Activated CD4-positive, CD25-positive, alpha-beta regulatory T cell treated with anti-CD3 and anti-CD28 coated beads, Interleukin-2, amount 50 U/mL, for 72 hours (primary cell): ENCODE measurements at regions not wholly inside any gene's neighbourhood (a gene's known extent, or its start where the extent isn't known, plus 50 kb on each side); places are given as distances from the start of the nearest gene placed in this dataset.
"Not testable (repeated sequence)": the region's sequence is repeated elsewhere in the genome, so short reads cannot be mapped to it uniquely, and the experiment has no call there.

ENCODE experiments used
- DNase-seq: peaks from one replicate; pipeline ENCODE4 v3.0.0; 2021

DNA sequence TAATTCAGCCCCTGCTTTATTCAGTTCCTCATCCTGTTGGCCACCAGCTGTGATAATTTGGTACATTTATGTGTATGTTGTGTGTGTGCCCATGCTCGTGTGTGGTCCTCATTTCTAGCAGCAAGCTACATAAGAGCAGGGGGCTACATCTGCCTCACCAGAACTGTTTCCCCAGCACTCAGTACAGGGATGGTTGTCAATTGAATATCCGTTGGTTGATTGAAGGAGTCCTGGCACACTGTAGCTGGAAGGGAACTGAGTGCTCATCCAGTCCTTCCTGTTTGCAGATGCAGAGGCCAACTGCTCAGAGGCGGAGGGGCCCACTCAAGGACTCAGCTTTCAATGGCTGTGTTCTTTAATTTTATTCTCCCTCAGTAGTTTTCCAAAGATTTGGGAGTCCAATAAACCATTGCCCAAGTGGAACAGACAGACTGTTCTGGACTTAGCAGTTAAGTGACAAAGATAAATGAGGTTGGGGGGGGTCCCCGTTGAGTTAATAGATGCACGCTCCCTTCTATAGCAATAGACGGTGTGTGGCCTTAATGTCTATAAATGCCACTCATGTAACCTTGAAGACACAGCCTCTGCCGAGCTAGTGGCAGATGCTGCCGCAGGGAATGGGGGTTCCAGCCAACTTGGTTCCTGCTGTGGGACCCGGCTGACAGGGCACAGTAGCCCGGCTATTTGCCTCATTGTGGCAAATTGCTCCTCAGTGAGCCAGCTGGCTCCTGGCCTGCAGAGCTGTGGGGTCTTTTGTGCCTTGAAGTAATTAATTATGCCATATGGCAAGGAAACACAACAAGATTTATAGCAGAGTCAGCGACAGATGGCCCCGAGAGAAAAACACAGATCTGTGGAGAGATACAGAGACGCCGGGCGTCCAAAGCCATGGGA is 71.4 kb upstream of the GRK3 start:
- no peak for DNase-seq

DNA sequence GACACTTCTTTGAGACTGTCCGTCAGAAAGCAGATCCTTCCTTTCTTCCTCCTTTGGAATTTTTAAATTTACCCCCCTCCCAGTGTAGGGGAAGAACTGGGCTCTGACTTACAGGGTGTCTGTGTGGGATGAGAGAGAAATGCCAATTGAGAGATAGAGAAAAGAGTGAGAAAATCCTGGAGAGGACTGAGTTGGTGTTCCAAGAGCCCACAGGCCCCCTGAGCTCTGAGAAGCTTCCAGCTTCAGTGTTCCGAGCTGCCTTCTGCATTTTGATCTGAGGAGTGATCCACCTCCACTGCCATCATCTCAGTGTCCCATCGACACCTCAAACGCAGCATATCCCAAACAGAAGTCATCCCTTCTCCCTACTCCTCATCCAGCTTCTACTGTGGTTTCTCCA is 70.7 kb upstream of the GRK3 start:
- DNase-seq: no peak

DNA sequence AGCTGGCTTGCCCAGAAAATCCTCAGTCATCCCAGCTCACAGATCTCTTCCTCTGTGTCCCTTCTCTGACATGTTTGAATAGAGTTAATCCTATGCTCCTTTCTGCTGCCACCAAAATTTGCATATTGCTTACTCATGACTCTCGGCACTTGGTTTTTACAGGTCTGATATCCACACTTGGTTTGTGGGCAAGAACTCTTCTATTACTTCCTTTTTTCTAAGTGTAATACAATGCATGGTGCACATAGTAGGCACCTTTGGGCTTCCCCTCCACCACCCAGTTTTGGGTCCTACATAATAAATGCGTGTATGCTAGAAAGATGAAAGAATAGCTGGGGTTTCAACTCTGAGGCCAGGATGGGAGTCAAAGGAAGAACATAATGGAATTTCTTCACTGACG is 69.7 kb upstream of the GRK3 start:
- DNase-seq: no peak

DNA sequence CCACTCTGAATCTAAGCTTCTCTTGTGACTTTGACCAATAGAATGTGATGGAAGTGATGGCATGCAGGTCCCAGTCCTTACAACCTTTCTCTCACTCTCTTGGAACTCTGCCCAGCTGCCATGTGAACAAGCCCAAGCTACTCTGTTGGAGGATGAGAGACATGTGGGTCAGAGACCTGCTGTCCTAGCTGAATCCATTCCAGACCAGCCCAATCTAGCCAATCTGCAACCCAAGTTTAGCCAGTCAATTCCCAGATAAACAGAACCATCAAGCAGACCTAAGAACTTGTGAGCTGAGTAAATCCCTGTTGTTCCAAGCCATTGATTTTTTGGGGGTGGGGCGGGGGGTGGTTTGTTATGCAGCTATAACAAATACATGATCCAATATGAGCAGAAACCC is 69.2 kb upstream of the GRK3 start:
- no peak for DNase-seq

DNA sequence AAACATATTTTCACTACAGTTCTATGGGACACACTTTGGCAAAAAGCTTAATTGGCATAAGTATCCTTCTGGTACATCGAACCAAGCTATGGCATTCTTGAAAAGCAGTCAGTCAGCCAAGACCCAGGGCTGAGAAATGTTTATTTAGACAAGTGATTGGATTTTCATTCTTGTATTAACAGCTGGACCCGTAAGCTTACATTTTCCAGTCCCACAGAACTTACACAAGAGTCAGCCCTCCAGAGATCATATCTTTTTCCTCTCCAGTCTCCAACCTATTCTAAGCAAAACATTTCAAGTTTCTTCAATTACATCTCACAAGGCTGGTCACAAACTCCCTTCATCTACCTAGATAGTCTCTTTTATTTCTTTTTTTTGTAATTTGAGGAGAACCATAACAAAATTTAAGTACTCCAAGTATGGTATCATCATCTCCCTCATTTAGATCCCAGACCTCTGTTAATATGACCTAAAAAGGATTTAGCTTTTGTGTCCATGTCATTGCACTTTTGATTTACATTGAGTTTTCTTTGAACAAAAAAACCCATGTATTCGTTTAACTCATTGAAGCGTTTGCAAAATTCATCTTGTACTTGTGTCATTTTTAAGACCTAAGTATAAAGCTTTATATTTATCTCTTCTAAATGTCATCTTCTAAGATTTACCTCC is 67.9 kb upstream of the GRK3 start:
- DNase-seq: no peak

DNA sequence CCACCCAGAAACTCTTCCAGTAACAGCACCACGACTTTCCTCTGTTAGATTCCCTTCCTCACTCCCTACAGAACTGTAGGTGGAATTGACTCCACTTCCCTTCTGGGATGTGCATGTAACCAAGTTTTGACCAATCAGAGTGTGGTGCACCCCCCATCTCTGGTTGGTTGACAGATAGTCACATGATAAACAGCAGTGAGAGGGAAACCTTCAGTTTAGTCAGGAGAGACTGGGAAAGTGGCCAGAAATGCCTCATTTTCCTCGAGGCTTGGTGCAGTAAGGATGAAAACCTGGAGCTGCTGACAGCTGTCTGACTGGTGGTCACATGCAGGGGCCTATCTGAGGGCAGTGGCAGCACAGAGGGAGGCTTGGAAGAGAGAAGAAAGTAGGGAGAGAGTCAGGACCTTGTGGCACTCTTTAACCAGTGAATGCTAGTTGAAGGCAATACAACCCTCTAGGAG is 67.3 kb upstream of the GRK3 start:
- DNase-seq: no peak

DNA sequence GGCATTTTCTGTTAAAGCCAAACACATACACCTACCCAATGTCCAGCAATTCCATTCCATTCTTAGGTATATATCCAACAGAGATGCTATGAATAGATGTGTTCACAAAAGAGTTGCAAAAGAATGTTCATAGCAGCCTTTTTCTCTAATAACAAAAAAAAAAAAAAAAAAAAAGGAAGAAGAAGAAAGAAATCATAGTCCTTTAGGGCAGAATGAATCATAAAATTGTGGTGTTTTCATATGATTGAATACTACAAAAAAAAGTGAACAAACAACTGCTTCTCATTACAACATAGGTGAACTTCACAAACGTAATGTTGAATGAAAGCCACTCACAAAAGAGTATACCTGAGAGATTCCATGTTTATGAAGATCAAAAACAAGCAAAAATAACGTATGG is 66.8 kb upstream of the GRK3 start:
- DNase-seq: no peak

DNA sequence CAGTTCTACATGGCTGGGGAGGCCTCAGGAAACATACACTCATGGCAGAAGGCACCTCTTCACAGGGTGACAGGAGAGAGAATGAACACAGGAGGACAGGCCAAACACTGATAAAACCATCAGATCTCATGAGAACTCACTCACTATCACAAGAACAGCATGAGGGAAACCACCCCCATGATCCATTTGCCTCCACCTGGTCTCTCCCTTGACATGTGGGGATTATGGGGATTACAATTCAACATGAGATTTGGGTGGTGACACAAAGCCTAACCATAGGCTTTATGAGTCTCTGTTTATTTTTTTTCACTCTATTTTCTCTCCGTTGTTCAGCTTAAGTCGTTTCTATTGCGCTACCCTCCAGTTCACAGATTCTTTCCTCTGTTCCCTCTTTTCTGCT is 63.8 kb upstream of the GRK3 start:
- not testable (repeated sequence) for DNase-seq

DNA sequence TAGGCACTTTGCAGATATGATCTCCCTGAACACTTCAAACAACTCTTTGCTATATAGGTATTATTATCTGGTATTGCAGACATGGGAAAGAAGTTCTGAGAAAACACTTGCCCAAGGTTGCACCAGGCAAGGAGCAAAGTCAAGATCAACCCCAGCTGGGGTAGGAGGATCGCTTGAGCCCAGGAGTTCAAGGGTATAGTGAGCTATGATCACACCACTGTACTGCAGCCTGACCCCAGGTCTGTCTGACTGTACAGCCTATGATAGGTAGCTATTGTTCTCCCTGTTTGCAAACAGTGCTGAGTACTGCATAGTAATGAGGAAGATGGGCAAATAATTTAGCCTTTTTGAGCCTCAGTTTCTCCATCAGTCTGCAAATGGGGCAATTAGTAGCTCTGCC is 60.5 kb upstream of the GRK3 start:
- not testable (repeated sequence) for DNase-seq

DNA sequence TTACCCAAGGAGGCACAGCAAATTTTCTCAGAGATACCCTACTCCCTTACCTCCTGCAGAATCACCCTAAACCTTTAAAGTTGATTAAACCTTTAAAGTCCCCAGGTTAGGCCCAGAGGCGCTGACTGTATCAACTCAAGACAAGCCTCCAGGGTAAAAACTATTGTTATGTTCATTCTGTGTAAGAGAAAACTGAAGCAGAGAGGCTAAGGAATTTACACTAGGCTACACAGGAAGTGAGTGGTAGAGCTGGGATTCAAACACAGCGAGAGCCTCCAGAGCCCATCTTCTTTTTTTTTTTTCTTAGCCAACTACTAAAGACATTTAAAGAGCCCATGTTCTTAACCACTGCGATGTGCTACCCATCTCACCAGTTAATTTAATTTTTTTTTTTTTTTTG is 56.3 kb upstream of the GRK3 start:
- DNase-seq: no peak

DNA sequence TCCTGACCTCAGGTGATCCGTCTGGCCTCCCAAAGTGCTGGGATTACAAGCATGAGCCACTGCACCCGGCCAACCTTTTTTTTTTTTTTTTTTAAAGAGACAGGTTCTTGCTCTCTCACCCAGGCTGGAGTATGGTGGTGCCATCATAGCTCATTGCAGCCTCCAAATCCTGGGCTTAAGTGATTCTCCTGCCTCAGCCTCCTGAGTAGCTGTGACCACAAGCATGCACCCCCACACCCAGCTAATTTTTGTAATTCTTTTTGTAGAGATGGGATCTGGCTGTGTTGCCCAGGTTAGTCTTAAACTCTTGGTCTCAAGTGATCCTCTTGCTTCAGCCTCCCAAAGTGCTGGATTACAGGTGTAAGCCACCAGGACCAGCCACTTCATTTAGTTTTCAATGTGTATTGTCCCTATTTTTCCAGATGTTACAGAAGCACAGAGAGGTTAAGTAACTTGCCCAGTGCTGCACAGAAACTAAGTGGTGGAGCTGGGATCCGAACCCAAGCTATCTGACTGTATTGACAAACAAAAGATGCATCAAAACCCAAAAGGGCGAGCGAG is 55.6 kb upstream of the GRK3 start:
- DNase-seq: no peak

DNA sequence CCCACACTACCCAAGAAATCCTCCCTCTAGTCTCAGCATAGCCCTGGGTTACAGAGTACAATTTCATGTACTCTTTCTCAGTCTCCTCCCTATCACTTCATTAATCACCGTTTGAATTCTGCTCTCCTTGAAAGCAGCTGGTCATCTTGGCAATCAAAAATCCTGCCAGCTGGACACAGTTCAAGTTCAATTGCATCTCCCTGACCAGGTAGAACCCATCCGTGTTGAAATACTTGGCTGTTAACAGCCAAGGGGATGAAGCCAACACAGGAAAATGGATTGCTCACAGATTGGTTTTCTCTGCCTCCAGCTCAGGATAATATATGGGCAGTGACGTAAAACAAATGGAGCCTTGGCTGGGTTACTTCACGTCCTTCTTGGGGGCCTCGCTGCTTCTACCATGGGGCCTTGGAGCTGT is 55.1 kb upstream of the GRK3 start:
- no peak for DNase-seq

DNA sequence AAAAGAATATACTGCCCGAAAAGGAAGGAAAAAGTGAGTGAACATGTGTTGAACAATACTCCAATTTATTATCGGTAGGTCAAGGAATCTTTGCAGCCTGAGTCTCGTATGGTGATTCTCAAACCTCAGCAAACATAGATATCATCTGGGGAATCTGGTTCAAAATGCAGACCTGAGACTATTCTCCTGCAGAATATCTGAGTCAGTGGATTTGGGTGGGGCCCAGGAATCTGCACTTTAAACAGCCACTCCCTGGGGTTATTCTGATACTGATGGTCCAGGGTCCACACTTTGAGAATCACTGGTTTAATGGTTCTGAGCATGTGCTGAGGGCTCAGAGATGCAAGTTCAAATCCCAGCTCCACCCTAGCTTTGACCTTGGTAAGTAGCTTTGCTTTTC is 53.6 kb upstream of the GRK3 start:
- no peak for DNase-seq

DNA sequence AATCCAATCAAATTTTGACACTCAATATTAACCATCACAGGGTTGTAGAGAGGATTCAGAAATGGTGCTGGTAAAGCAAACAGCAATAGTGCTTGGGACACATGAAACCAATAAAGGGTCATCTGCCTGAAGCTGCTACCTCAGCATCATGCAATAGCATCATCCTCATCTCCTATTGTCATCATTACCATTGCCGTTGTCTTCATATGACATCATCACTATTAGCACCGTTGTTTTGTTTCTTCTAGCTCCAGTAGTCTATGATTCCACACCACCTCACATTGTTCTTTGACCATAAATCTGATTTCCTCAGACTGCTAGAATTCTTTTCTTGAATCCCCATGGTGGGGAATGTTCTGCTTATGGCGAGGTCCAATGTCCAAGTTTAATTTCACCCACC is 52.8 kb upstream of the GRK3 start:
- no peak for DNase-seq

DNA sequence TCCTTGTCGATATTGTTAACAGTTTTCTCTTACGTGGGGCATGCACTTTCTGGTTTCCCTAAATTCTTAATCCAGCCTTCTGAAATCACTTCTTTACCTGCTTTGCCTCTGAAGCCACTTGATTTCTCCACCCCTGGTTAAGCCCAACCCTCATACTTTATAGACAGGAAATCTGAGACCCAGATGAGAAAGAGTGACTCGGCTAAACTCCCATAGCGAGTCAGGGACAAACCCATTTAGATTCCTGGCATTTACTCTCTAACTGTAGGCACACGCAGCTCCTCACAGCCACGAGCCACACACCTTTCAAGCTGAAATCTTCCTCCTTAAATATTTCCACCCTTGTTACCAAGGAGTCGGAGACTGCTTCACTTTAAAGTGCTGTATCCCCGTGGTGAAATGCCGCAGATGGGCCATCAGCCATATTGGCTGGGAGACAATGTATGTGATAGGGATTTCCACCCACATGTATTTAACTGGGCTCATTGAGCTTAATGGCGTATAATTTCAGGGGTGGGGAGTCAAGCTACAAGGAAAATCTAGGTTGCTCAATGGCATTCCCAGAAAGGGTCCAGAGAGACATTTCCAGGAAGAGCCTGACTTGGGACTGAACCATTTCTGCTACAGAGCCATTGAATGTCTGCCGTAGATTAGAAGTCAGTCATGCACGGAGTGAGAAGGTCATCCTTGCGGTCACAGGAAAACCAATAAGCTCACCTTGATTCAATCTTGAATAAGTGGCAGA is 49.9 kb upstream of the GRK3 start:
- DNase-seq: no peak
